Esophagus muscularis mucosa (tissue), 2 donors: ENCODE measurements at regions not wholly inside any gene's neighbourhood (a gene's known extent, or its start where the extent isn't known, plus 50 kb on each side); places are given as distances from the start of the nearest gene placed in this dataset.

Source experiments
- POLR2A ChIP-seq: fragments of 450-650 bp; IDR thresholded peaks from one replicate; pipeline ENCODE4 v1.6.1; 2017; ENCODE audit warnings: antibody characterized with exemption, moderate library complexity, mild to moderate bottlenecking, low read depth
- POLR2AphosphoS5 ChIP-seq, 2 donors: sonication (generic); formaldehyde crosslinking; IDR thresholded peaks; one replicate each; pipeline ENCODE4 v1.6.1; 2017; ENCODE audit warnings: antibody characterized with exemption in 2 of 2

DNA sequence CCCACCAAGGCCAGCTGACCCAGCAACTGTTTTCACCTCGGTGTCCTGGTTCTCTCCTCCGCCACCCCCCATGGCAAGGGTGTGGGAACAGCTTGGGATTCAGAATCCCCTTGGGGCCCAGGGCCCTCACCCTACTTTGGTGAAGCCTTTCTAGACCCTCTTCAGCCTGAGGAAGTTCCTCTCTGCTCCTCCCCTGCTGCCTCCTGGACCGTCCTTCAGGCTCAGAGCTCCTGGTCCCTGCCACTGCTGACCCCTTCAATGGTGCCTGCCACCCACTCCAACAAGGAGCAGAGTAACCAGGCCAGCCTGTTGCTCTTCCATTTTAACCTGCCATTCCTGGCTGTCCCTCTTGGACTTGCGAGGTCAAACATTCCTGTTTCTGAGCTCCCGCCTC lies 72.0 kb upstream of the SMNDC1 start:
- TF ChIP-seq POLR2AphosphoS5 (IDR thresholded peaks at IDR 0.05) (no peak), POLR2A (no peak)
